Activated T-helper 1 cell treated with anti-CD3 and anti-CD28 coated beads, Interleukin-12 subunit alpha, Interleukin-12 subunit beta, Interleukin-2, Interleukin-4 antibody, amounts not matched to agents 30 ng/mL and 10 ng/mL and 1 ng/mL, durations not matched to agents 14 hours and 24 hours and 36 hours (primary cell): ENCODE measurements at regions not wholly inside any gene's neighbourhood (a gene's known extent, or its start where the extent isn't known, plus 50 kb on each side); places are given as distances from the start of the nearest gene placed in this dataset.
"Not testable (repeated sequence)": the region's sequence is repeated elsewhere in the genome, so short reads cannot be mapped to it uniquely, and the experiment has no call there.

Experiments
- DNase-seq: peaks from one replicate; pipeline ENCODE4 v3.0.0; 2021; ENCODE audit warnings: low spot score
- H3K27ac Mint-ChIP-seq: one replicate; pipeline ENCODE4 v1.8.0; 2021; ENCODE audit warnings: mild to moderate bottlenecking, mixed read lengths
- H3K27me3 Mint-ChIP-seq: one replicate; pipeline ENCODE4 v1.8.0; 2022; ENCODE audit warnings: mild to moderate bottlenecking, moderate library complexity, mixed read lengths; ENCODE audit not compliant: insufficient read depth
- H3K36me3 Mint-ChIP-seq: one replicate; pipeline ENCODE4 v1.8.0; 2021; ENCODE audit warnings: low read depth, mixed read lengths
- H3K4me1 Mint-ChIP-seq: one replicate; pipeline ENCODE4 v1.8.0; 2021; ENCODE audit warnings: low read depth, mixed read lengths
- H3K4me3 Mint-ChIP-seq: one replicate; pipeline ENCODE4 v1.8.0; 2021; ENCODE audit warnings: mild to moderate bottlenecking, moderate library complexity, mixed read lengths
- H3K9me3 Mint-ChIP-seq: one replicate; pipeline ENCODE4 v1.8.0; 2021; ENCODE audit warnings: mixed read lengths
- intact Hi-C: fragments of 100-400 bp; cut with micrococcal nuclease; formaldehyde crosslinking; loops from one replicate; pipeline ENCODE4 v1.15.1; 2024

DNA sequence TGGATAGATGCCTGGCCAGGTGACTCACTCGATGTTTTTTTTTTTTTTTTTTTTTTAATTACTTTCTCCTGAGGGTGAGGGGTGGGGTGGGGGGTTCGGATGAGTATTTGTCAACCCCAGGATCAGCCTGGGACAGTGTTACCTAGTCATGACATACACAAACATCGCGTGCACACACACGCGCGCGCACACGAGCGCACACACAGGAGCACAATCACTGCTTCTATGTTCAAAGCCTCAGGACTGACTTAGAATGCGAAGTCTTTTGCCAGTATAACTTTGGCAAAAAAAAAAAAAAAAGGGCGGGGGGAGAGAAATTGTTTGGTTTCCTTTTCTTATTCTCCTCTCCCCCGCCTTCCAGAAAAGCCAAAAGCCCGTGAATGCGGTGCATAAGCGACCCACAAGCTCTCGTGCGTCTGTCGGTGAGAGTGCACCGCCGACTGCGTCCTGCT is 115.0 kb upstream of the TEX13C start:
- no peak overlapping the region for H3K27ac Mint-ChIP-seq
- peaks cover 50% of the 10 kb centered on the region for H3K27me3 Mint-ChIP-seq
- DNase-seq: no peak
- H3K36me3 Mint-ChIP-seq: no peaks in the 10 kb centered on the region
- intact Hi-C loops: no loop called here
- peaks cover 18% of the 10 kb centered on the region for H3K4me1 Mint-ChIP-seq
- peak overlapping the region; percentile 76 for H3K4me3 Mint-ChIP-seq
- no peaks in the 10 kb centered on the region for H3K9me3 Mint-ChIP-seq

GRCh38 chrX:125205133-125205917 is 114.3 kb upstream of the TEX13C start:
- no peak for DNase-seq
- H3K9me3 Mint-ChIP-seq: no peaks in the 10 kb centered on the region
- H3K36me3 Mint-ChIP-seq: no peaks in the 10 kb centered on the region
- intact Hi-C loops: no loop called here
- H3K4me3 Mint-ChIP-seq: peak overlapping the region; percentile 75
- no peak overlapping the region for H3K27ac Mint-ChIP-seq
- peaks cover 18% of the 10 kb centered on the region for H3K4me1 Mint-ChIP-seq
- H3K27me3 Mint-ChIP-seq: peaks cover 50% of the 10 kb centered on the region

GRCh38 chrX:125205918-125206665 is 113.6 kb upstream of the TEX13C start:
- Mint-ChIP-seq H3K4me1 (peaks cover 18% of the 10 kb centered on the region), H3K27ac (no peak overlapping the region), H3K27me3 (peaks cover 50% of the 10 kb centered on the region), H3K36me3 (no peaks in the 10 kb centered on the region), H3K4me3 (peak overlapping the region; percentile 75), H3K9me3 (no peaks in the 10 kb centered on the region)
- DNase-seq: no peak
- intact Hi-C loops: no loop called here

DNA sequence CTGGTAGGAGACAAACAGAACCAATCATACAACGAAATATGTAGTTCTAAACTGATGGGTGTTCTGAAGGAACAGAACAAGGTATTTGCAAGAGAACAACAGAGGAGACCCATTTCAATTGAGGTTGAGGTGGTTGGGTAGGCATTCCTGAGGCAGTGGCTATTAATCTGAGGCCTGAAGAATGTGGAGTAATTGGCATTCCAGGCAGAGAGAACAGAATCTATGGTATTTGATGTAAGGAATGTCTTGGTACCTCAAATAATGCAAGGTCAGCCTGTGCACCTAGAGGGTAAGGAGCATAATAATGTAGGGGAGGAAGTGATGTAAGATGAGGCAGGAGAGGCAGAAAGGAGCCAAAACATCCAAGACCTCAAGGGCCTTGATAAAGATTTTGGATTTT is 109.5 kb upstream of the TEX13C start:
- intact Hi-C loops: no loop called here

GRCh38 chrX:125219852-125220251 is 99.8 kb upstream of the TEX13C start:
- Mint-ChIP-seq H3K4me3 (no peak overlapping the region), H3K9me3 (no peaks in the 10 kb centered on the region), H3K4me1 (no peaks in the 10 kb centered on the region), H3K36me3 (no peaks in the 10 kb centered on the region), H3K27me3 (no peaks in the 10 kb centered on the region), H3K27ac (no peak overlapping the region)
- intact Hi-C loops: no loop called here
- DNase-seq: no peak

More for the DNA sequence above, 109.5 kb upstream of the TEX13C start:
- Mint-ChIP-seq H3K27ac (no peak overlapping the region), H3K27me3 (peaks cover 23% of the 10 kb centered on the region), H3K36me3 (no peaks in the 10 kb centered on the region), H3K4me3 (no peak overlapping the region), H3K9me3 (no peaks in the 10 kb centered on the region), H3K4me1 (peaks cover 6% of the 10 kb centered on the region)
- DNase-seq: no peak

DNA sequence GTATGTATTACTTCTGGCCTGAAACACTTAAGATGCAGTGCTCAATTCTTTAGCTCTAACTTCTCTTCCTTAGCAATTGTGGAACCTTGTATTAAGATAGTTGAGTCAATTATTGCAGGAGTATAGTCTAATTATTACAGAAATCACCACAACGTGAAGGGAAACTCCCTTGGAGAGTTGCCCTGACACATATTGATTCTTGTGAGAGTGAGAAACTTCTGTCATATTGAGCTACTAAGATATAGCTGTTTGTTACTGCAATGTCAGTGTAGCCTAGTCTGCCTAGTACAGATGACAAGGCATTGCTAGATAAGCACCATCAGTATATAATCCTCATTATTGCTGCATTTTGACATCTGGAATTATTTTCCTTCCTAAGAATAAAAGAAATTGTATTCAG is 82.7 kb upstream of the TEX13C start:
- H3K4me1 Mint-ChIP-seq: no peaks in the 10 kb centered on the region
- no peak overlapping the region for H3K27ac Mint-ChIP-seq
- no peak for DNase-seq
- no peaks in the 10 kb centered on the region for H3K36me3 Mint-ChIP-seq
- no peak overlapping the region for H3K4me3 Mint-ChIP-seq
- intact Hi-C loops: no loop called here
- no peaks in the 10 kb centered on the region for H3K9me3 Mint-ChIP-seq
- no peaks in the 10 kb centered on the region for H3K27me3 Mint-ChIP-seq

- no peaks in the 10 kb centered on the region for H3K9me3 Mint-ChIP-seq
- H3K27me3 Mint-ChIP-seq: peaks cover 2% of the 10 kb centered on the region
- H3K27ac Mint-ChIP-seq: no peak overlapping the region
- intact Hi-C loops: no loop called here
- no peaks in the 10 kb centered on the region for H3K4me1 Mint-ChIP-seq
- no peaks in the 10 kb centered on the region for H3K36me3 Mint-ChIP-seq
- no peak overlapping the region for H3K4me3 Mint-ChIP-seq
- DNase-seq: no peak
Observed at GRCh38 chrX:125248931-125249330, 70.7 kb upstream of the TEX13C start.

DNA sequence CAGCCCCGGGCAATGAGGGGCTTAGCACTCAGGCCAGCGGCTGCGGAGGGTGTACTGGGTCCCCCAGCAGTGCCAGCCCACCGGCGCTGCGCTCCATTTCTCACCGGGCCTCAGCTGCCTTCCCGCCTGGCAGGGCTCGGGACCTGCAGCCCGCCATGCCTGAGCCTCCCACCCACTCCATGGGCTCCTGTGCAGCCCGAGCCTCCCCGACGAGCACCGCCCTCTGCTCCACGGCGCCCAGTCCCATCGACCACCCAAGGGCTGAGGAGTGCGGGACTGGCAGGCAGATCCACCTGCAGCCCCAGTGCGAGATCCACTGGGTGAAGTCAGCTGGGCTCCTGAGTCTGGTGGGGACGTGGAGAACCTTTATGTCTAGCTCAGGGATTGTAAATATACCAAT is 63.9 kb upstream of the TEX13C start:
- H3K36me3 Mint-ChIP-seq, H3K4me1 Mint-ChIP-seq, DNase-seq, intact Hi-C loops, H3K4me3 Mint-ChIP-seq, H3K27ac Mint-ChIP-seq, H3K27me3 Mint-ChIP-seq, H3K9me3 Mint-ChIP-seq: not testable (repeated sequence)

GRCh38 chrX:125262836-125263235 is 56.8 kb upstream of the TEX13C start:
- Mint-ChIP-seq H3K27ac (no peak overlapping the region), H3K36me3 (no peaks in the 10 kb centered on the region), H3K9me3 (peaks cover 6% of the 10 kb centered on the region), H3K4me3 (no peak overlapping the region), H3K4me1 (no peaks in the 10 kb centered on the region), H3K27me3 (no peaks in the 10 kb centered on the region)
- no peak for DNase-seq
- intact Hi-C loops: no loop called here

DNA sequence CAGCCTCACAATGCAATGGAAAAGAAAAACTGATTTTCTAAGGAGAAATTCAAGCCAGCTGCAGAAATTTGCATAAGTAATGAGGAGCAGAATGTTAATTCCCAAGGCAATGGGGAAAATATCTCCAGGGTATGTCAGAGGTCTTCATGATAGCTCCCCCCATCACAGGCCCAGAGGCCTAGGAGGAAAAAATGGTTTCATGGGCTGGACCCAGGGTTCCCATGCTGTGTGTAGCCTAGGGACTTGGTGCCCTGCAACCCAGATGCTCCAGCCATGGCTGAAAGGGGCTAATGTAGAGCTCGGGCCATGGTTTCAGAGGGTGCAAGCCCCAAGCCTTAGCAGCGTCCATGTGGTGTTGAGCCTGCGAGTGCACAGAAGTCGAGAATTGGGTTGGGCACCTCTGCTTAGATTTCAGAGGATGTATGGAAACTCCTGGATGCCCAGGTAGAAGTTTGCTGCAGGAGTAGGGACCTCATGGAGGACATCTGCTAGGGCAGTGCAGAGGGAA is 53.5 kb upstream of the TEX13C start:
- intact Hi-C loops: no loop called here
- H3K27ac Mint-ChIP-seq: no peak overlapping the region
- H3K4me1 Mint-ChIP-seq: no peaks in the 10 kb centered on the region
- no peaks in the 10 kb centered on the region for H3K36me3 Mint-ChIP-seq
- H3K27me3 Mint-ChIP-seq: no peaks in the 10 kb centered on the region
- peaks cover 6% of the 10 kb centered on the region for H3K9me3 Mint-ChIP-seq
- no peak overlapping the region for H3K4me3 Mint-ChIP-seq
- no peak for DNase-seq
